Coronary artery (tissue), 2 donors: ENCODE measurements at regions not wholly inside any gene's neighbourhood (a gene's known extent, or its start where the extent isn't known, plus 50 kb on each side); places are given as distances from the start of the nearest gene placed in this dataset.

Experiments used
- DNase-seq: peaks from one replicate; pipeline ENCODE4 v3.0.0-alpha.2; 2017; ENCODE audit warnings: low spot score
- H3K27ac ChIP-seq, 2 donors: fragments of 200-600 bp; sonication (generic); one replicate each; pipeline ENCODE4 v1.5.1; 2016 to 2019
- H3K4me3 ChIP-seq: fragments of 200-600 bp; sonication (generic); 2 replicates; pipeline ENCODE4 v1.5.1; 2016; ENCODE audit warnings: mild to moderate bottlenecking, moderate library complexity
- TF ChIP-seq, protein P1 (sequence below): fragments of 200-600 bp; sonication (generic); IDR thresholded peaks from one replicate; pipeline ENCODE4 v1.5.1; 2019; ENCODE audit warnings: antibody characterized with exemption

DNA sequence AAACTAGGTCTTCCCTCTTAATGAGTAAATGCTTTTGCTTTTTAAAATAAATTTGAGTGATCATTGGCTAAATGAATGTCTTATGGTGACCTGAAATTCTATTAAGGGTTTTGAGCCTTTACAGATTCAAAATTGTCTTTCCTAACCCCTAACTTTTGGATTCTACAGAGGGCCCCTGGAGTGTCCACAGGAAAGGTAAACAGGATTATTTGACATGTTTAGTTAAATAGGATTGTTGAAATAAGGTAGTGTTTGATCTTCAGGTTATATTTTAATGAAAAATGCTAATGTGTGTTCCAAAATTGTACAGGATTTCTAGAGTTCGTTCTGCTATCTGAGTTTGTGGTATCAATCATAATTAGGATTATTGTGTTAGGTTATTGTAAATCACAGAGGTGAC, 55.9 kb upstream of the GJB6 start:
- TF ChIP-seq, protein P1, sequence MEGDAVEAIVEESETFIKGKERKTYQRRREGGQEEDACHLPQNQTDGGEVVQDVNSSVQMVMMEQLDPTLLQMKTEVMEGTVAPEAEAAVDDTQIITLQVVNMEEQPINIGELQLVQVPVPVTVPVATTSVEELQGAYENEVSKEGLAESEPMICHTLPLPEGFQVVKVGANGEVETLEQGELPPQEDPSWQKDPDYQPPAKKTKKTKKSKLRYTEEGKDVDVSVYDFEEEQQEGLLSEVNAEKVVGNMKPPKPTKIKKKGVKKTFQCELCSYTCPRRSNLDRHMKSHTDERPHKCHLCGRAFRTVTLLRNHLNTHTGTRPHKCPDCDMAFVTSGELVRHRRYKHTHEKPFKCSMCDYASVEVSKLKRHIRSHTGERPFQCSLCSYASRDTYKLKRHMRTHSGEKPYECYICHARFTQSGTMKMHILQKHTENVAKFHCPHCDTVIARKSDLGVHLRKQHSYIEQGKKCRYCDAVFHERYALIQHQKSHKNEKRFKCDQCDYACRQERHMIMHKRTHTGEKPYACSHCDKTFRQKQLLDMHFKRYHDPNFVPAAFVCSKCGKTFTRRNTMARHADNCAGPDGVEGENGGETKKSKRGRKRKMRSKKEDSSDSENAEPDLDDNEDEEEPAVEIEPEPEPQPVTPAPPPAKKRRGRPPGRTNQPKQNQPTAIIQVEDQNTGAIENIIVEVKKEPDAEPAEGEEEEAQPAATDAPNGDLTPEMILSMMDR, result no peak
- no peak for DNase-seq
- H3K4me3 ChIP-seq, result no peak overlapping the region
- H3K27ac ChIP-seq, result no peak overlapping the region

DNA sequence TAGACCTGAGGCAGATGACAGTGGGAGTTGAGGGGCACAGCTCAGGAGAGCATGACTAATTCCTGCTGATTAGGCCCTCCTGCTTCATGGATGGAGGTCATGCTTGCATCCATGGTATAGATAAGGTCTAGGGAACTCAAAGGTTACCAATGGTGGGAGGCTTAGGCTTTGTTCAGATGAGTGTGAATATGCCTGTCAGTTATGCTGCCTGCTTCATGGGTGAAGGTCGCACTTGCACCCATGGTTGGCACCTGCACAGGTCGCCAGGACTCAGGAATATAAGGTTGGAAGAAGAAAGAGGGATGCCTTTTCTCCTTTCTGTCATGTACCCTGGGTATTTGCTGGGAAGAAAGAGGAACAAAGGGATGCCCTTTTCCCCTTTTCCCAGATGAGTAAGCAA, 53.4 kb upstream of the GJB6 start:
- no peak overlapping the region for H3K4me3 ChIP-seq
- TF ChIP-seq, protein P1, result no peak
- DNase-seq, result no peak

More for the DNA sequence above, 53.4 kb upstream of the GJB6 start:
- H3K27ac ChIP-seq, result no peak overlapping the region
